Liver (tissue), 8 donors: ENCODE measurements at regions not wholly inside any gene's neighbourhood (a gene's known extent, or its start where the extent isn't known, plus 50 kb on each side); places are given as distances from the start of the nearest gene placed in this dataset.

Experiments
- DNase-seq: peaks from one replicate; pipeline ENCODE4 v3.0.0-alpha.2; 2017; ENCODE audit warnings: low spot score
- H3K27ac ChIP-seq, 2 donors: one replicate each; pipeline ENCODE4 v1.7.0; 2013; ENCODE audit warnings: inconsistent platforms in 2 of 2, low read length in 2 of 2, control low read depth in 1 of 2, low read depth in 1 of 2, mild to moderate bottlenecking in 1 of 2
- H3K27me3 ChIP-seq, 4 donors: one replicate each; pipeline versions ENCODE4 v1.6.1 to v1.7.0; 2013; ENCODE audit warnings: low read length in 3 of 4, inconsistent platforms in 1 of 4, mild to moderate bottlenecking in 1 of 4, moderate library complexity in 1 of 4; ENCODE audit not compliant: control insufficient read depth in 4 of 4, insufficient read depth in 4 of 4
- H3K36me3 ChIP-seq, 4 donors: one replicate each; pipeline versions ENCODE4 v1.6.1 to v1.7.0; 2013; ENCODE audit warnings: low read length in 3 of 4, mild to moderate bottlenecking in 3 of 4, low read depth in 1 of 4, moderate library complexity in 1 of 4; ENCODE audit not compliant: control insufficient read depth in 4 of 4, insufficient read depth in 3 of 4
- H3K4me1 ChIP-seq, 4 donors: one replicate each; pipeline versions ENCODE4 v1.6.1 to v1.7.0; 2013; ENCODE audit warnings: low read length in 3 of 4, mild to moderate bottlenecking in 3 of 4, moderate library complexity in 1 of 4; ENCODE audit not compliant: control insufficient read depth in 4 of 4, insufficient read depth in 4 of 4
- H3K4me3 ChIP-seq, 3 donors: one replicate each; pipeline versions ENCODE4 v1.6.1 to v1.7.0; 2013; ENCODE audit warnings: low read length in 3 of 3, control low read depth in 1 of 3, low read depth in 1 of 3, mild to moderate bottlenecking in 1 of 3
- H3K9ac ChIP-seq, 2 donors: one replicate each; pipeline ENCODE4 v1.7.0; 2013; ENCODE audit warnings: low read length in 2 of 2, mild to moderate bottlenecking in 2 of 2, moderate library complexity in 2 of 2, control low read depth in 1 of 2, low read depth in 1 of 2
- H3K9me3 ChIP-seq, 4 donors: one replicate each; pipeline versions ENCODE4 v1.6.1 to v1.7.0; 2013; ENCODE audit warnings: low read length in 3 of 4; ENCODE audit not compliant: control insufficient read depth in 4 of 4
- FOXA2 ChIP-seq: IDR thresholded peaks from 2 replicates; pipeline ENCODE4 v1.6.1; 2016; ENCODE audit warnings: antibody characterized with exemption
- HNF4A ChIP-seq, 2 donors: conservative IDR thresholded peaks; 2 replicates each; pipeline ENCODE4 v1.6.1; 2016; ENCODE audit warnings: antibody characterized with exemption in 2 of 2, mild to moderate bottlenecking in 2 of 2
- HNF4G ChIP-seq: IDR thresholded peaks from 2 replicates; pipeline ENCODE4 v1.6.1; 2016; ENCODE audit warnings: antibody characterized with exemption
- JUND ChIP-seq, 2 donors: IDR thresholded peaks; 2 replicates each; pipeline ENCODE4 v1.6.1; 2016; ENCODE audit warnings: antibody characterized with exemption in 2 of 2
- MAX ChIP-seq: IDR thresholded peaks from 2 replicates; pipeline ENCODE4 v1.6.1; 2016; ENCODE audit warnings: antibody characterized with exemption
- NR2F2 ChIP-seq: IDR thresholded peaks from 2 replicates; pipeline ENCODE4 v1.6.1; 2016; ENCODE audit warnings: antibody characterized with exemption
- RAD21 ChIP-seq, 2 donors: IDR thresholded peaks; 2 replicates each; pipeline ENCODE4 v1.6.1; 2016; ENCODE audit warnings: antibody characterized with exemption in 2 of 2, mild to moderate bottlenecking in 2 of 2
- SP1 ChIP-seq: IDR thresholded peaks from 2 replicates; pipeline ENCODE4 v1.6.1; 2018; ENCODE audit warnings: antibody characterized with exemption, mild to moderate bottlenecking
- TAF1 ChIP-seq: conservative IDR thresholded peaks from 2 replicates; pipeline ENCODE4 v1.6.1; 2016; ENCODE audit warnings: antibody characterized with exemption, mild to moderate bottlenecking
- YY1 ChIP-seq: IDR thresholded peaks from 2 replicates; pipeline ENCODE4 v1.6.1; 2016; ENCODE audit warnings: antibody characterized with exemption, mild to moderate bottlenecking
- ZBTB33 ChIP-seq: IDR thresholded peaks from 2 replicates; pipeline ENCODE4 v1.6.1; 2016; ENCODE audit warnings: antibody characterized with exemption
- WGBS: extraction: QIAGEN DNeasy Blood & Tissue Kit; methylation state at CpG from one replicate; pipeline ENCODE4 v1.1.7; 2013; 5-methylcytosine and 5-hydroxymethylcytosine counted together
- TF ChIP-seq, protein P1 (sequence below): fragments of 150-350 bp; IDR thresholded peaks from 2 replicates; pipeline ENCODE4 v1.5.1; 2017; ENCODE audit warnings: improper control_type of control experiment, low read depth, low read length; ENCODE audit not compliant: missing input control
- donor health status: healthy.
- donor health status: healthy.
- donor health status: healthy.
- donor health status: healthy.
- donor health status: healthy.

- Histone ChIP-seq H3K4me1 (no peaks in the 10 kb centered on the region), H3K4me3 (no peak overlapping the region), H3K27ac (no peak overlapping the region), H3K9me3 (no peaks in the 10 kb centered on the region), H3K9ac (no peak overlapping the region), H3K36me3 (no peaks in the 10 kb centered on the region), H3K27me3 (peaks cover 0 to 7% (median 0%) of the 10 kb centered on the region in 4 donors)
- no peak for DNase-seq
- 71% methylated on average over 6 of the region's 6 CpGs for WGBS
- TF ChIP-seq NR2F2, result no peak
These were observed 258.3 kb upstream of the B3GAT1 start for GRCh38 chr11:134670247-134670782.

DNA sequence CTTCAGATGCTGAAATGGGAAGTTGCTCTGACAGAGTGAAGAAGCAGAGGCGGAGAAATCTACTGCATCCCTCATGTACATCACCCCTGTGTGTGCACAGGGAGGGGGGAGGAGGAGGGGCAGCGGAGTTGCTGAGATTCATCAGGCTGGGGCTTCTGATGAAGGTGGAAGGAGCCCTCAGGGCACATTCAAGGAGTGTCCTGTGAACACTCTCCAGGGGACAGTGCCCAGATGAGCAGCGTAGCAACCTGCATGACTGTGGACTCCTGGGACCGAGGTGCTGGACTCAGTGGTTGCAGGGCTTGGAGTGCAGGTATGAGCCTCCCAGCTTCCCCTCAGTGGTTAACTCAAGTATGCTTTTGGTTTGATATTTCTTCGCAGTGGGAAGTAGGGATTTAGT is 257.8 kb upstream of the B3GAT1 start:
- TF ChIP-seq NR2F2, result no peak
- TF ChIP-seq, protein P1, sequence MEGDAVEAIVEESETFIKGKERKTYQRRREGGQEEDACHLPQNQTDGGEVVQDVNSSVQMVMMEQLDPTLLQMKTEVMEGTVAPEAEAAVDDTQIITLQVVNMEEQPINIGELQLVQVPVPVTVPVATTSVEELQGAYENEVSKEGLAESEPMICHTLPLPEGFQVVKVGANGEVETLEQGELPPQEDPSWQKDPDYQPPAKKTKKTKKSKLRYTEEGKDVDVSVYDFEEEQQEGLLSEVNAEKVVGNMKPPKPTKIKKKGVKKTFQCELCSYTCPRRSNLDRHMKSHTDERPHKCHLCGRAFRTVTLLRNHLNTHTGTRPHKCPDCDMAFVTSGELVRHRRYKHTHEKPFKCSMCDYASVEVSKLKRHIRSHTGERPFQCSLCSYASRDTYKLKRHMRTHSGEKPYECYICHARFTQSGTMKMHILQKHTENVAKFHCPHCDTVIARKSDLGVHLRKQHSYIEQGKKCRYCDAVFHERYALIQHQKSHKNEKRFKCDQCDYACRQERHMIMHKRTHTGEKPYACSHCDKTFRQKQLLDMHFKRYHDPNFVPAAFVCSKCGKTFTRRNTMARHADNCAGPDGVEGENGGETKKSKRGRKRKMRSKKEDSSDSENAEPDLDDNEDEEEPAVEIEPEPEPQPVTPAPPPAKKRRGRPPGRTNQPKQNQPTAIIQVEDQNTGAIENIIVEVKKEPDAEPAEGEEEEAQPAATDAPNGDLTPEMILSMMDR, result no peak
- TF ChIP-seq MAX, result no peak
- no peak for TF ChIP-seq ZBTB33
- no peak for TF ChIP-seq HNF4A (conservative IDR thresholded peaks at IDR 0.05)
- no peak for TF ChIP-seq JUND (IDR thresholded peaks at IDR 0.05)
- no peak for TF ChIP-seq YY1
- TF ChIP-seq FOXA2, result no peak
- TF ChIP-seq HNF4G, result no peak
- TF ChIP-seq SP1, result no peak
- TF ChIP-seq TAF1, result no peak
- Histone ChIP-seq H3K27ac (no peak overlapping the region), H3K9ac (no peak overlapping the region), H3K9me3 (no peaks in the 10 kb centered on the region), H3K36me3 (no peaks in the 10 kb centered on the region), H3K4me1 (no peaks in the 10 kb centered on the region), H3K27me3 (peaks cover 0 to 7% (median 0%) of the 10 kb centered on the region in 4 donors), H3K4me3 (no peak overlapping the region)
- WGBS, result 86% methylated on average over 5 of the region's 5 CpGs
- DNase-seq, result no peak

DNA sequence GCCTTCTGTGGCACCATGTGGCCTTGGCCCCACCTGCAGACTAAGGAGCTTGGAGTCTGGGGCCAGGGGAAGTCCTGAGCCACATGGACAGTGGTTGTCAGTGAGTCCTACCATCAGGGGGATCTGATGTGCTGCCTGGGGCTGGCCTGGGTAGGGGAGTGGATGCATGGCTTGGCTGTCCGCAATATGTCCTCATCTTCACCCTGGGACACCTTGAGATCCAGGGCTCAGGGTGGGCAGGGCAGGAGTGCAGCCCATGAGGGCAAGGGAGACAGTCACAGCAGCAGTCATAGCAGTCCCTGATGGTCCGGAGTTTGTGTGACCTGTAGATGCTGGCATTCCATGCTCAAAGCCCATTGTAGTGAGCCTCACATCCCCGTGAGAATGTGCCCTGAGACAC is 256.8 kb upstream of the B3GAT1 start:
- Histone ChIP-seq H3K9ac (no peak overlapping the region), H3K4me3 (no peak overlapping the region), H3K27me3 (peaks cover 0 to 7% (median 0%) of the 10 kb centered on the region in 4 donors), H3K4me1 (no peaks in the 10 kb centered on the region), H3K36me3 (no peaks in the 10 kb centered on the region), H3K9me3 (no peaks in the 10 kb centered on the region), H3K27ac (no peak overlapping the region)
- no peak for DNase-seq
- TF ChIP-seq HNF4A (conservative IDR thresholded peaks at IDR 0.05), result no peak
- TF ChIP-seq RAD21 (IDR thresholded peaks at IDR 0.05), result no peak
- no peak for TF ChIP-seq YY1
- TF ChIP-seq MAX, result no peak
- 89% methylated on average over 3 of the region's 3 CpGs for WGBS
